Osteocyte (in vitro differentiated cells): ENCODE measurements at regions not wholly inside any gene's neighbourhood (a gene's known extent, or its start where the extent isn't known, plus 50 kb on each side); places are given as distances from the start of the nearest gene placed in this dataset.

Experiments used
- DNase-seq: peaks from one replicate; pipeline ENCODE4 v3.0.0; 2021; ENCODE audit warnings: mixed read lengths; ENCODE audit not compliant: unreplicated experiment; ENCODE audit errors: extremely low spot score
- H3K27ac Mint-ChIP-seq: one replicate; pipeline ENCODE4 v1.8.0; 2021; ENCODE audit warnings: mild to moderate bottlenecking, mixed read lengths; ENCODE audit not compliant: unreplicated experiment
- H3K27me3 Mint-ChIP-seq: one replicate; pipeline ENCODE4 v1.8.0; 2021; ENCODE audit warnings: mixed read lengths; ENCODE audit not compliant: unreplicated experiment
- H3K36me3 Mint-ChIP-seq: one replicate; pipeline ENCODE4 v1.8.0; 2021; ENCODE audit warnings: mixed read lengths; ENCODE audit not compliant: unreplicated experiment
- H3K4me1 Mint-ChIP-seq: one replicate; pipeline ENCODE4 v1.8.0; 2021; ENCODE audit warnings: mixed read lengths; ENCODE audit not compliant: unreplicated experiment
- H3K4me3 Mint-ChIP-seq: one replicate; pipeline ENCODE4 v1.8.0; 2021; ENCODE audit warnings: mild to moderate bottlenecking, moderate library complexity, mixed read lengths; ENCODE audit not compliant: unreplicated experiment
- H3K9me3 Mint-ChIP-seq: one replicate; pipeline ENCODE4 v1.8.0; 2021; ENCODE audit warnings: mixed read lengths; ENCODE audit not compliant: unreplicated experiment
- CTCF ChIP-seq: fragments of 200-600 bp; sonication (generic); IDR thresholded peaks from 2 replicates; pipeline ENCODE4 v1.5.0; 2021; ENCODE audit warnings: antibody characterized with exemption, mild to moderate bottlenecking, moderate library complexity

- Mint-ChIP-seq H3K9me3 (no peaks in the 10 kb centered on the region), H3K27ac (no peak overlapping the region), H3K4me3 (no peak overlapping the region), H3K36me3 (no peaks in the 10 kb centered on the region), H3K27me3 (no peaks in the 10 kb centered on the region), H3K4me1 (no peaks in the 10 kb centered on the region)
- TF ChIP-seq CTCF, result no peak
- DNase-seq, result no peak
These were observed 1691.5 kb upstream of the SLC10A2 start for GRCh38 chr13:104757712-104758111.

DNA sequence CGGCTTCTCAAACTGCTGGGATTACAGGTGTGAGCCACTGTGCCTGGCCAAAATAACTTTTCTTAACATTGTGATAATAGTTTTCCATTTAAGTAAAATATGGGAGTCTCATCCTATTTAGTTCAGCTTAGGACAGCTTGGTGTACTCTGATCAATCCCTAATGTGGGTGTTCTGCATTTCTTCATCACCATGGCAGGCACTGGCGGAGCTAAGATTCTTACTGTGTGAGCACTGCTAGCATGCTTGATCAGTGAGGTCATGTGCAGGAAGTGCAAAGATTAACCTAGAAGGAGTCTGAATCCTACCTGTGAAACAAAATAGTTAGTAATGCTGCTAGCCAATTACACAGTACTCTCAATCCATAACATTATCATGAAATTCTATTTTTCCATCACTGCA lies 1684.2 kb upstream of the SLC10A2 start:
- DNase-seq, result no peak
- Mint-ChIP-seq H3K36me3 (no peaks in the 10 kb centered on the region), H3K27me3 (no peaks in the 10 kb centered on the region), H3K27ac (no peak overlapping the region), H3K9me3 (no peaks in the 10 kb centered on the region), H3K4me3 (no peak overlapping the region), H3K4me1 (no peaks in the 10 kb centered on the region)
- TF ChIP-seq CTCF, result no peak

DNA sequence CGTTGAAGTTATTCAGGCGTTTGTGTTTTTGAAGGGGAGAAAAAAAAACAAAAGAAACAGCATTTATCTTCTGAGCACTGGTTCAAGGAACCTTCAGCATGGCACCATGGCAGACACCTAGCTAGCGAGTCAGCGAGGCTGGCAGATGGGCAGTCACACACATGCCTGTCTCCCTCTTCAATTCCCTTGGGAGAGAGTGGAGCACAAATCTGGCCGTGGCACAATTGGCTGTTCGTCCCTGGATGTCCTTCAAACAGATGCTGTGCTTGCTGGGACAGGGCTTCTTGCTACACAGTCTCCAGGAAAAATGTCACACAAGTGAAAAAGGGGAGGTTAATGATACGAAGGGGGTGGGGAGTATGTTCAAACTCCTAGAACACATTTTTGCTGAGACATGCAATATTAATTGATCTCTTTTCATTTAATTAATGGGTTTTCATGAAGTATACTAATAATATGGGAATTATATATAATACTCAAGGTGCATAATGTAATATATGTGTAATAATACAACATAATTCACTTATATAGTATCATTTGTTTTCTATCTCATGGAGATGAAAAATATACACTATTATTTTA lies 1674.5 kb upstream of the SLC10A2 start:
- H3K27ac Mint-ChIP-seq, result no peak overlapping the region
- no peak for TF ChIP-seq CTCF
- H3K4me3 Mint-ChIP-seq, result no peak overlapping the region
- no peaks in the 10 kb centered on the region for H3K9me3 Mint-ChIP-seq
- no peak for DNase-seq
- H3K36me3 Mint-ChIP-seq, result no peaks in the 10 kb centered on the region
- no peaks in the 10 kb centered on the region for H3K27me3 Mint-ChIP-seq
- H3K4me1 Mint-ChIP-seq, result peaks cover 7% of the 10 kb centered on the region

- no peak for DNase-seq
- Mint-ChIP-seq H3K27ac (no peak overlapping the region), H3K9me3 (no peaks in the 10 kb centered on the region), H3K27me3 (no peaks in the 10 kb centered on the region), H3K36me3 (no peaks in the 10 kb centered on the region), H3K4me3 (no peak overlapping the region), H3K4me1 (peaks cover 4% of the 10 kb centered on the region)
- no peak for TF ChIP-seq CTCF
These were observed 1671.5 kb upstream of the SLC10A2 start for GRCh38 chr13:104737713-104738112.

- no peak for TF ChIP-seq CTCF
- H3K4me3 Mint-ChIP-seq, result no peak overlapping the region
- H3K4me1 Mint-ChIP-seq, result peaks cover 5% of the 10 kb centered on the region
- no peaks in the 10 kb centered on the region for H3K27me3 Mint-ChIP-seq
- H3K9me3 Mint-ChIP-seq, result no peaks in the 10 kb centered on the region
- DNase-seq, result no peak
- no peaks in the 10 kb centered on the region for H3K36me3 Mint-ChIP-seq
- H3K27ac Mint-ChIP-seq, result no peak overlapping the region
These were observed 1667.2 kb upstream of the SLC10A2 start for GRCh38 chr13:104733427-104733826.
